H9 (cell line): ENCODE measurements at regions not wholly inside any gene's neighbourhood (a gene's known extent, or its start where the extent isn't known, plus 50 kb on each side); places are given as distances from the start of the nearest gene placed in this dataset.

Experiments used
- DNase-seq: peaks from one replicate; pipeline ENCODE4 v3.0.0-alpha.2; 2017
- H2AFZ ChIP-seq: one replicate; pipeline ENCODE4 v1.6.1; 2013; ENCODE audit warnings: mild to moderate bottlenecking, low read length, control low read depth, moderate library complexity
- H2AK5ac ChIP-seq: 2 replicates; pipeline ENCODE4 v1.6.1; 2013; ENCODE audit warnings: low read length, control low read depth, mixed read lengths; ENCODE audit not compliant: insufficient read length
- H2BK120ac ChIP-seq: one replicate; pipeline ENCODE4 v1.6.1; 2013; ENCODE audit warnings: low read depth, mild to moderate bottlenecking, low read length, control low read depth, inconsistent platforms; ENCODE audit not compliant: poor library complexity, severe bottlenecking
- H2BK12ac ChIP-seq: 2 replicates; pipeline ENCODE4 v1.6.1; 2013; ENCODE audit warnings: low read length, control low read depth, mixed read lengths, low read depth; ENCODE audit not compliant: insufficient read length
- H2BK15ac ChIP-seq: 2 replicates; pipeline ENCODE4 v1.6.1; 2013; ENCODE audit warnings: low read depth, low read length, control low read depth
- H2BK20ac ChIP-seq: one replicate; pipeline ENCODE4 v1.6.1; 2013; ENCODE audit warnings: low read depth, mild to moderate bottlenecking, low read length, control low read depth, inconsistent platforms; ENCODE audit not compliant: poor library complexity, severe bottlenecking
- H2BK5ac ChIP-seq: 2 replicates; pipeline ENCODE4 v1.6.1; 2013; ENCODE audit warnings: low read length, control low read depth, mixed read lengths; ENCODE audit not compliant: insufficient read length
- H3K14ac ChIP-seq: 2 replicates; pipeline ENCODE4 v1.6.1; 2013; ENCODE audit warnings: low read length, control low read depth; ENCODE audit not compliant: insufficient read depth
- H3K18ac ChIP-seq: 2 replicates; pipeline ENCODE4 v1.6.1; 2013; ENCODE audit warnings: low read depth, mild to moderate bottlenecking, mixed read lengths, low read length, control low read depth; ENCODE audit not compliant: insufficient read length
- H3K23ac ChIP-seq: 2 replicates; pipeline ENCODE4 v1.6.1; 2013; ENCODE audit warnings: low read length, control low read depth, mixed read lengths, low read depth; ENCODE audit not compliant: insufficient read length
- H3K23me2 ChIP-seq: 2 replicates; pipeline ENCODE4 v1.6.1; 2013; ENCODE audit warnings: low read depth, mild to moderate bottlenecking, mixed read lengths, low read length, control low read depth; ENCODE audit not compliant: insufficient read length, poor library complexity, severe bottlenecking
- H3K27ac ChIP-seq: 2 replicates; pipeline ENCODE4 v1.5.1; 2013; ENCODE audit warnings: low read length, control low read depth, mixed read lengths, low read depth; ENCODE audit not compliant: insufficient read length
- H3K27me3 ChIP-seq: 2 replicates; pipeline ENCODE4 v1.6.1; 2013; ENCODE audit warnings: low read length, control low read depth, inconsistent platforms; ENCODE audit not compliant: insufficient read depth
- H3K4ac ChIP-seq: 2 replicates; pipeline ENCODE4 v1.6.1; 2013; ENCODE audit warnings: low read depth, mild to moderate bottlenecking, control low read depth, inconsistent platforms, low read length, moderate library complexity
- H3K4me1 ChIP-seq: 2 replicates; pipeline ENCODE4 v1.6.1; 2013; ENCODE audit warnings: low read length, control low read depth, inconsistent platforms; ENCODE audit not compliant: insufficient read depth
- H3K4me2 ChIP-seq: 2 replicates; pipeline ENCODE4 v1.6.1; 2013; ENCODE audit warnings: low read length, control low read depth, mixed read lengths; ENCODE audit not compliant: insufficient read length, insufficient read depth
- H3K56ac ChIP-seq: 2 replicates; pipeline ENCODE4 v1.6.1; 2013; ENCODE audit warnings: low read depth, mild to moderate bottlenecking, mixed read lengths, low read length, control low read depth; ENCODE audit not compliant: insufficient read length
- H3K79me1 ChIP-seq: 2 replicates; pipeline ENCODE4 v1.6.1; 2013; ENCODE audit warnings: low read depth, mild to moderate bottlenecking, moderate library complexity, low read length, control low read depth, inconsistent platforms; ENCODE audit not compliant: insufficient read depth, poor library complexity, severe bottlenecking
- H3K79me2 ChIP-seq: 2 replicates; pipeline ENCODE4 v1.6.1; 2013; ENCODE audit warnings: low read length, control low read depth, inconsistent platforms; ENCODE audit not compliant: insufficient read depth
- H3K9ac ChIP-seq: 2 replicates; pipeline ENCODE4 v1.6.1; 2013; ENCODE audit warnings: low read length, control low read depth, mixed read lengths; ENCODE audit not compliant: insufficient read length; ENCODE audit errors: extremely low read depth
- H3K9me3 ChIP-seq: one replicate; pipeline ENCODE4 v1.6.1; 2013; ENCODE audit warnings: low read depth, low read length, inconsistent platforms; ENCODE audit not compliant: control insufficient read depth
- H3T11ph ChIP-seq: one replicate; pipeline ENCODE4 v1.6.1; 2013; ENCODE audit warnings: mild to moderate bottlenecking, low read length, control low read depth, inconsistent platforms
- H4K20me1 ChIP-seq: one replicate; pipeline ENCODE4 v1.6.1; 2013; ENCODE audit not compliant: control insufficient read depth, insufficient read length, insufficient read depth
- H4K5ac ChIP-seq: 2 replicates; pipeline ENCODE4 v1.6.1; 2013; ENCODE audit warnings: low read depth, mild to moderate bottlenecking, mixed read lengths, low read length, control low read depth; ENCODE audit not compliant: insufficient read length
- H4K8ac ChIP-seq: replicated peaks from 2 replicates; pipeline ENCODE4 v1.6.1; 2013; ENCODE audit warnings: low read length, control low read depth, mixed read lengths, low read depth; ENCODE audit not compliant: insufficient read length
- H4K91ac ChIP-seq: 2 replicates; pipeline ENCODE4 v1.6.1; 2013; ENCODE audit warnings: low read depth, mild to moderate bottlenecking, moderate library complexity, mixed read lengths, low read length, control low read depth; ENCODE audit not compliant: insufficient read length
- H3K27ac Mint-ChIP-seq, 3 experiments: 2 replicates in 2 of 3; 3 replicates in 1 of 3; pipeline ENCODE4 v1.8.0; 2020 to 2021; ENCODE audit warnings: mixed read lengths in 3 of 3, mild to moderate bottlenecking in 1 of 3, moderate library complexity in 1 of 3
- H3K27me3 Mint-ChIP-seq: 2 replicates; pipeline ENCODE4 v1.8.0; 2021; ENCODE audit warnings: low read depth, mild to moderate bottlenecking, moderate library complexity, mixed read lengths
- H3K36me3 Mint-ChIP-seq, 3 experiments: 2 replicates in 2 of 3; 3 replicates in 1 of 3; pipeline ENCODE4 v1.8.0; 2020 to 2021; ENCODE audit warnings: low read depth in 3 of 3, mixed read lengths in 3 of 3; ENCODE audit not compliant: insufficient read depth in 1 of 3
- H3K4me1 Mint-ChIP-seq, 2 experiments: 2 replicates each; pipeline ENCODE4 v1.8.0; 2020; ENCODE audit warnings: mixed read lengths in 2 of 2
- H3K4me3 Mint-ChIP-seq, 2 experiments: 2 replicates in 1 of 2; 3 replicates in 1 of 2; pipeline ENCODE4 v1.8.0; 2020 to 2021; ENCODE audit warnings: mild to moderate bottlenecking in 2 of 2, mixed read lengths in 2 of 2, moderate library complexity in 1 of 2
- H3K9me3 Mint-ChIP-seq, 2 experiments: 2 replicates in 1 of 2; 3 replicates in 1 of 2; pipeline ENCODE4 v1.8.0; 2020; ENCODE audit warnings: mild to moderate bottlenecking in 2 of 2, mixed read lengths in 2 of 2, moderate library complexity in 1 of 2
- CTCF ChIP-seq: fragments of 200-600 bp; sonication (generic); conservative IDR thresholded peaks from 3 replicates; pipeline ENCODE4 v1.8.0; 2021; ENCODE audit warnings: antibody characterized with exemption, mild to moderate bottlenecking
- WGBS: extraction: QIAGEN DNeasy Blood & Tissue Kit; methylation state at CpG from one replicate; pipeline ENCODE4 v1.1.7; 2013; ENCODE audit warnings: missing lambda C conversion rate, low lambda C conversion rate, mixed read lengths; ENCODE audit not compliant: insufficient read length; ENCODE audit errors: extremely low coverage; 5-methylcytosine and 5-hydroxymethylcytosine counted together

GRCh38 chr7:131800008-131800407 lies 243.6 kb upstream of the PODXL start:
- Histone ChIP-seq H3K9ac (no peak overlapping the region), H3K23ac (no peak overlapping the region), H3K56ac (no peak overlapping the region), H3K79me2 (no peaks in the 10 kb centered on the region), H3T11ph (no peak overlapping the region), H2BK120ac (no peak overlapping the region), H2AK5ac (no peak overlapping the region), H2BK12ac (no peak overlapping the region), H3K18ac (no peak overlapping the region), H3K9me3 (no peaks in the 10 kb centered on the region), H4K5ac (no peak overlapping the region), H4K20me1 (no peaks in the 10 kb centered on the region), H3K4ac (no peak overlapping the region), H2BK20ac (no peak overlapping the region), H4K8ac (no peak overlapping the region), H4K91ac (no peak overlapping the region), H3K4me2 (no peak overlapping the region), H3K4me1 (peaks cover 4% of the 10 kb centered on the region; the same call in 1 of the 2 replicates), H3K79me1 (no peaks in the 10 kb centered on the region), H3K27me3 (no peaks in the 10 kb centered on the region), H3K14ac (no peak overlapping the region), H2BK15ac (no peak overlapping the region), H3K23me2 (no peaks in the 10 kb centered on the region), H2AFZ (no peak overlapping the region), H3K27ac (no peak overlapping the region), H2BK5ac (no peak overlapping the region)
- H3K9me3 Mint-ChIP-seq = no peaks in the 10 kb centered on the region
- no peak overlapping the region; a peak in 1 of 5 replicates for H3K4me3 Mint-ChIP-seq
- no peak for DNase-seq
- H3K4me1 Mint-ChIP-seq = peaks cover 14 to 15% of the 10 kb centered on the region in 2 experiments
- TF ChIP-seq CTCF = no peak
- peaks cover 7% of the 10 kb centered on the region for H3K27me3 Mint-ChIP-seq
- H3K36me3 Mint-ChIP-seq = no peaks in the 10 kb centered on the region; a peak in 1 of 7 replicates
- no CpG with 5 or more reads among the region's 6 CpGs for WGBS
- H3K27ac Mint-ChIP-seq = no peak overlapping the region; a peak in 1 of 7 replicates
